RWPE1 (cell line): ENCODE measurements at regions not wholly inside any gene's neighbourhood (a gene's known extent, or its start where the extent isn't known, plus 50 kb on each side); places are given as distances from the start of the nearest gene placed in this dataset.

Experiments
- CTCF ChIA-PET: fragments of 350-600 bp; sonication (Branson Sonifier 250); formaldehyde crosslinking; extraction: SDS; loops from one replicate; lab custom pipeline; 2021; lab: Yijun Ruan, JAX
- POLR2A ChIA-PET: fragments of 400-600 bp; formaldehyde crosslinking; extraction: SDS; loops from one replicate; lab custom pipeline; 2020; ENCODE audit warnings: antibody characterized with exemption; ENCODE audit not compliant: low non-redundant PET; lab: Yijun Ruan, JAX
- DNase-seq: peaks from one replicate; pipeline ENCODE4 v3.0.0; 2012; ENCODE audit warnings: low spot score
- H3K27ac ChIP-seq: fragments of 450-650 bp; 2 replicates; pipeline ENCODE4 v1.5.1; 2017
- CTCF ChIP-seq: fragments of 450-650 bp; conservative IDR thresholded peaks from 2 replicates; pipeline ENCODE4 v1.5.1; 2017; ENCODE audit warnings: low read depth, mild to moderate bottlenecking

- no peak overlapping the region for H3K27ac ChIP-seq
- POLR2A ChIA-PET: no interaction called here
- CTCF ChIA-PET: no interaction called here
- no peak for TF ChIP-seq CTCF
- DNase-seq: no peak
Measured at GRCh38 chr3:35044190-35044589, 595.1 kb upstream of the ARPP21 start.

GRCh38 chr3:35045118-35045517 lies 594.2 kb upstream of the ARPP21 start:
- no peak for DNase-seq

GRCh38 chr3:35064761-35065160 lies 574.6 kb upstream of the ARPP21 start:
- ChIA-PET CTCF (no interaction called here), POLR2A (no interaction called here)
- no peak overlapping the region for H3K27ac ChIP-seq
- TF ChIP-seq CTCF: no peak
- DNase-seq: no peak

More at GRCh38 chr3:35045118-35045517, 594.2 kb upstream of the ARPP21 start:
- TF ChIP-seq CTCF: no peak
- ChIA-PET POLR2A (no interaction called here), CTCF (no interaction called here)
- H3K27ac ChIP-seq: no peak overlapping the region

GRCh38 chr3:35065891-35066290 lies 573.4 kb upstream of the ARPP21 start:
- DNase-seq: no peak
- TF ChIP-seq CTCF: no peak
- no peak overlapping the region for H3K27ac ChIP-seq
- POLR2A ChIA-PET: no interaction called here
- CTCF ChIA-PET: no interaction called here

- no peak for TF ChIP-seq CTCF
- DNase-seq: no peak
- ChIA-PET POLR2A (no interaction called here), CTCF (interaction anchor here (0.6 kb wide), 1 partner anchor 795 kb away, joined by 4 read pairs; no protein-coding TSS in a partner anchor)
- H3K27ac ChIP-seq: no peak overlapping the region
Measured at GRCh38 chr3:35067750-35068149, 571.6 kb upstream of the ARPP21 start.

- ChIA-PET CTCF (no interaction called here), POLR2A (no interaction called here)
- no peak overlapping the region for H3K27ac ChIP-seq
- TF ChIP-seq CTCF: no peak
- DNase-seq: no peak
Measured at GRCh38 chr3:35070088-35070487, 569.2 kb upstream of the ARPP21 start.

- no peak overlapping the region for H3K27ac ChIP-seq
- no peak for TF ChIP-seq CTCF
- ChIA-PET POLR2A (no interaction called here), CTCF (no interaction called here)
- DNase-seq: no peak
Measured at GRCh38 chr3:35071772-35072171, 567.6 kb upstream of the ARPP21 start.
